ENCODE measurements at regions not wholly inside any gene's neighbourhood (a gene's known extent, or its start where the extent isn't known, plus 50 kb on each side); places are given as distances from the start of the nearest gene placed in this dataset.

GRCh38 chr20:54377992-54378773 lies 97.2 kb upstream of the DOK5 start:
- TF ChIP-seq CSDC2 (CRISPR knock-in tag; IDR thresholded peaks at IDR 0.05) (no peak), ARNTL (CRISPR knock-in tag; IDR thresholded peaks at IDR 0.05; ENCODE audit: borderline replicate concordance, low read depth) (no peak), ZNF565 (CRISPR knock-in tag; conservative IDR thresholded peaks at IDR 0.05; ENCODE audit: low read depth) (no peak), TSHZ2 (CRISPR knock-in tag; IDR thresholded peaks at IDR 0.05) (no peak), CSRNP3 (CRISPR knock-in tag; IDR thresholded peaks at IDR 0.05) (no peak), POU6F1 (CRISPR knock-in tag; IDR thresholded peaks at IDR 0.05; ENCODE audit: borderline replicate concordance, low read depth) (no peak), ZFP30 (CRISPR knock-in tag; IDR thresholded peaks at IDR 0.05) (no peak), ZNF8 (CRISPR knock-in tag; IDR thresholded peaks at IDR 0.05) (no peak), ISL1 (CRISPR knock-in tag; IDR thresholded peaks at IDR 0.05) (no peak), PATZ1 (CRISPR knock-in tag; IDR thresholded peaks at IDR 0.05; ENCODE audit: borderline replicate concordance) (no peak)
